Cerebellar nuclear complex (tissue), 1 donor: ENCODE measurements at regions not wholly inside any gene's neighbourhood (a gene's known extent, or its start where the extent isn't known, plus 50 kb on each side); places are given as distances from the start of the nearest gene placed in this dataset.
"Not testable (repeated sequence)": the region's sequence is repeated elsewhere in the genome, so short reads cannot be mapped to it uniquely, and the experiment has no call there.

ENCODE experiments used
- DNase-seq, 2 experiments: peaks; one replicate each; lab custom pipeline; 2025; lab: John Stamatoyannopoulos, UW

DNA sequence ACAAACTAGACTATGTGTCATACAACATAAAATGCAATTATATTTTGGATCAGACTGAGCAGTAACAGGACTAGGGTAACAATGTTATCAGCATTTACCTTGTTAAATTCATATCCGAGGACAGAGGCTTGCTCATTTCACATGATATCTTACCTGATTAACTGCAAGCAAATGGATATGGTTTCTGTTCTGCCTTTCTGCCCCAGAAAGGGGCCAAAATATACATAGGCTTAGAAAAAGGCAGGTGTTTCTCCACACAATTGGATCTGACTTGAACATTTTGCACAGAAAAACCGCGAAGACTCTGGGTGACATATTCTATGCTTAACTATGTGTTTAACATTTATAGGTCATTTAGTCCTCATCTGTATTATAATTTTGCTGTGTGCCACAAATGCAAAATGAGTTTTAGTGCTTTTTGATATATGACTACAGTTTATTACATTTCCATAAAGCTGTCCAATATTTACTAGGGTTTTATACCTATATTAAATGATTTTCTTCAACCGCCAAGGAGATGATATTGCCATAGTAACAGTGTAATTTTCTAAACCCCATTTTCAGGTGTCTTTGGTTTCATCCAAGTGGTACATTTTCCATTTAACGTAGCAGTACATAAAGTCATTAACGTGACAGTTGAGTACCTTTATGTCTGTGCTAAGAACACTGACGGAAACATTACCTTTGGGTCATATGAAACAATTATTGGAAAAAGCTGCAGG lies 249.3 kb upstream of the KRR1 start:
- no peak for DNase-seq

GRCh38 chr12:75759842-75760572 lies 248.6 kb upstream of the KRR1 start:
- no peak for DNase-seq

GRCh38 chr12:75759196-75759595 lies 247.8 kb upstream of the KRR1 start:
- no peak for DNase-seq

DNA sequence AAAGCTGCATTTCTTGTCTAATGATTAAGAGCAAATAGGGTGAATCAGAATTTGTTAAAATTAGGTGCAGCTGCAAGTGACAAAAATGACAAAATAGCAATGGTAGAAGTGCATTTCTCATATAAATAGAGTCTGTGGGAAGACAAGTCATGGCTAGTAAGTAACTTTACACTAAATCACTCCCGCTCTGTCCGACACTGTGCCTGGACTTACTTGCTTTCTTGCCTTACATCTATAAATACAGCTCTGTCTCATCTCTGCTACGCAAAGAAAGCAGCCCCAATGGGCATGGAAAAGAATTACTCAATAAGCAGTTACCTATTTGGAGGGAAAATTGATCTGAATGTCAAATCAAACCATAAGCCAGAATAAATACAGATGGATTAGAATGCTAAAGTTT lies 245.4 kb upstream of the KRR1 start:
- DNase-seq = no peak

GRCh38 chr12:75756111-75756510 lies 244.7 kb upstream of the KRR1 start:
- DNase-seq = no peak

DNA sequence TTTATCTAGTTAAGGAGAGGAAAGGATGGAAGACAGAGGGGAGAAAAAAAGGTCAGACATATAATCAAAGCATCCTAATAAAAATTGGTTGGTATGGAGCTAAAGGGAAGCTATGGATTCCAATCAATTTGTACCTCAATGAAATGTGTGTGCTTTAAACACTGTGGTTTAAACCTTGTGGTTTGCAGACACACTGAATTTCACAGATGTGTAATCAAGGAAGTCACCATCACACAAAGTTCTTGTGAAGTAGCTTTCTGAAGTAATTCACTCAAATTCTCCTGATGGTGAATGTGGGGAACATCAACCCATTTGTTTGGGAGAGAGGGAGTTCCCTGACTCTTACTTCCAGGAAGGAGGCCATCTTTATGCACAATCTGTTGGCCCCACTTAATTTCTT lies 243.3 kb upstream of the KRR1 start:
- no peak for DNase-seq

DNA sequence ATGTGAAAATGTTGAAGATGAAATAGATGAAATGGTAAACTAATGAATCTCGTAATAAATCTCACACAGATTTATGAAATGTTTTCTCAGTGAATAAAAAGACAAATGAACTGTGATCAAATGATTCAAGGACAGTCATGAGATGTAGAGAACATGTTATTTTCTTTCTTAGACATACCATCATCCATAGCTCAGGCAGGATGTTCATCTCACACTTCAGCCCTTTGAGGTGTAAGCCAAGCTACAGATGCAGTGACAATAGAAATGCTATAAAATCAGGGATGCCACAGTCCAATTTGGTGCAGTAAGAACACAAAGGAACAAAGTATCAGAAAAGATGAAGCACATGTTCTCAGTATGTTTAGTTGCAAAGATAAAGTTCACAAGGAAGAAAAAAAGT lies 242.7 kb upstream of the KRR1 start:
- no peak for DNase-seq

DNA sequence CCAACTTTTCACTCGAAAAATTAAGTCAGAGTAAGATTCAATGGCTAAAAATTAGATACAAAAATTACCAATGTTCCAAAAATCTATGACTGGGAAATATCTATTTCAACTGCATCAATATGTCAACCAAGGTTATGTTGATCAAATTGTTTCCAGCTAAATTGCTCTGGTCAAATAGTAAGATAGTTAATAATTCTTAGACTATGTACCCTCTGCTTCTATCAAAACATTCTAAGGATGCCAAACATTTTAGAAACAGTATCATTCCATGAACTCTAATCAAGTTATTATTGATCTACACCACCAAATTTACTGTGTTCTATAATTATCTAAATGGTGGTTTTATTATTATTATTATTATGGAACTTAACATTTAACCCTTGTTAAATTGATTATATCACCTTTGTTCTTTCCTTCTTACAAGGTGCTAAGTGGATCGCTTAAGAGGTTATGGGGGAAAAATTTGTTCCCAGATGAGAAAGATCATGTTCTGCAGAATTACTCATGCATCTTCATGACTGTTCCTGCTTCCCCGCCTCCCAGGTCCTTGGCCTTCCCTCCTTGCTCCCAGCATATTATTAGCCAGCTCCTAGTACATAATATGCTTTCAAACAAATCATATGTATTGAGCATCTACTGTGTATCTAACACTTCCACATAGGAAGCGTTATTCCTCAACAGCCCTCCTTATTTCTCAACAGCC lies 240.5 kb upstream of the KRR1 start:
- DNase-seq = no peak

GRCh38 chr12:75750716-75751306 lies 239.4 kb upstream of the KRR1 start:
- DNase-seq = no peak

DNA sequence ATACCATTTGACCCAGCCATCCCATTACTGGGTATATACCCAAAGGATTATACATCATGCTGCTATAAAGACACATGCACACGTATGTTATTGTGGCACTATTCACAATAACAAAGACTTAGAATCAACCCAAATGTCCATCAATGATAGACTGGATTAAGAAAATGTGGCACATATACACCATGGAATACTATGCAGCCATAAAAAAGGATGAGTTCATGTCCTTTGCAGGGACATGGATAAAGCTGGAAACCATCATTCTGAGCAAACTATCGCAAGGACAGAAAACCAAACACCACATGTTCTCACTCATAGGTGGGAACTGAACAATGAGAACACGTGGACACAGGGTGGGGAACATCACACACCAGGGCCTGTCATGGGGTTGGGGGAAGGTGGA lies 237.6 kb upstream of the KRR1 start:
- DNase-seq = not testable (repeated sequence)

GRCh38 chr12:75748136-75748535 lies 236.7 kb upstream of the KRR1 start:
- DNase-seq = no peak

DNA sequence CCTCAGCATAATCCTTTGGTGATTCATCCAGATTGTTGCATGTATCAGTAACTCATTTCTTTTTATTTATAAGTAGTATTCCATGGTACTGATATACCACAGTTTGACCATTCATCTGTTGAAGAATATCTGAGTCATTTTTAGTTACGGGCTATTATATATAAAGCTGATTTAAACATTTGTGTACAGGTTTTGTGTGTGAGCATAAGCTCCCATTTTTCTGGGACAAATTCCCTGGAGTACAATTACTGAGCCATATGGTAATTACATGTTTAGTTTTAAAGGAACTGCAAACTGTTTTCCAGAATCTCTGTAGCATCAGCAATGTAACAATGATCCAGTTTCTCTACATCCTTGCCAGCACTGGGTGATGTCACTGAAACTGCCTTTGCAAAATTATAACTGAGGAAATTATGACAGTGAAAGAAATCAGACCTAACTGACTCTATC lies 236.2 kb upstream of the KRR1 start:
- no peak for DNase-seq

DNA sequence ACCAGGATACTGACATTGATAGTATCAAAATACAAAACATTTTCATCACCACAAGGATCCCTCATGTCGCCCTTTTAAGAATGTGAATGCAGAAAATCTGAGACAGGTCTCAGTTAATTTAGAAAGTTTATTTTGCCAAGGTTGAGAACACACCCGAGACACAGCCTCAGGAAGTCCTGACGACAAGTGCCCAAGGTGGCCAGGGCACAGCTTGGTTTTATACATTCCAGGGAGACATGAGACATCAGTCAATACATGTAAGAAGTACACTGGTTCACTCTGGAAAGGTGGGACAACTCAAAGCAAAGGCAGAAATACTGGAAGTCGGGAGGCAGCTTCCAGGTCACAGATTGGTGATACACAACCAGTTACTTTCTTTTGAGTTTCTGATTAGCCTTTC lies 235.2 kb upstream of the KRR1 start:
- no peak for DNase-seq

- no peak for DNase-seq
Observed at GRCh38 chr12:75744607-75745256, 233.3 kb upstream of the KRR1 start.

- no peak for DNase-seq
Observed at GRCh38 chr12:75742961-75743360, 231.6 kb upstream of the KRR1 start.

- DNase-seq = no peak
Observed at GRCh38 chr12:75742048-75742447, 230.6 kb upstream of the KRR1 start.

GRCh38 chr12:75739912-75740311 lies 228.5 kb upstream of the KRR1 start:
- no peak for DNase-seq

DNA sequence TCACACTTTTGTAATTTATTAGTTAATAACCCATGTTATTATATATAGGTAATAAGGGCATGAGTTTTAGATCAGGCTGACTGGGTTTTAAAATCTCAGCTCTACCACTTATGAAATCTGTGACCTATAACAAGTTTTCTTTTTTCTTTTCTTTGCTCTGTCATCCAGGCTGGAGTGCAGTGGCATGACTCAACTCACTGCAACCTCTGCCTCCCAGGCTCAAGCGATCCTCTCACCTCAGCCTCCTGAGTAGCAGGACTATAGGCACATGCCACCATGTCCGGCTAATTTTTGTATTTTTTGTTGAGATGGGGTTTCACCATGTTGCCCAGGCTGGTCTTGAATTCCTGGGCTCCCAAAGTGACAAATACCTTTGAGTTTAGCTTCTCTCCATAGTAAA lies 227.7 kb upstream of the KRR1 start:
- not testable (repeated sequence) for DNase-seq

- no peak for DNase-seq
Observed at GRCh38 chr12:75738486-75738885, 227.1 kb upstream of the KRR1 start.

DNA sequence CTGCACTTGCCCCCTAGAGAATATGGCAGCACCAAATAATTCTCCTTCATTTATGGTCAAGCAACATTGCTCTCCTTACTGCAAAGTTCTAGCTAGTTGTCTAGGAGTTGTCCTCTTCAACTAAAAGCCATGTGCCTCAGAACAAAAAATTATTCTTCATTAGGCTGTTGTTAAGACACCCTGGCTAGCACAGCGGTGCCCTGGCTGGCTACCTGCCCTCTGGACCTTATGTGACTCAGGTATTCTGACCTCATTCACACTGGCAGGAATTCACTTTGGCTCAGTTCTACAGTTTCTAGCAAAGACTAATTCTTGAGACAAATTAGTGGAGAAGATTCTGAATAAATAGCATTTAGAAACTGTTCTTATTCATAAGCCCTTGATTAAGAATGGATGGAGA lies 224.4 kb upstream of the KRR1 start:
- DNase-seq = no peak

- DNase-seq = no peak
Observed at GRCh38 chr12:75728826-75729225, 217.4 kb upstream of the KRR1 start.

- no peak for DNase-seq
Observed at GRCh38 chr12:75727577-75727976, 216.2 kb upstream of the KRR1 start.
